ENCODE measurements at regions not wholly inside any gene's neighbourhood (a gene's known extent, or its start where the extent isn't known, plus 50 kb on each side); places are given as distances from the start of the nearest gene placed in this dataset.

DNA sequence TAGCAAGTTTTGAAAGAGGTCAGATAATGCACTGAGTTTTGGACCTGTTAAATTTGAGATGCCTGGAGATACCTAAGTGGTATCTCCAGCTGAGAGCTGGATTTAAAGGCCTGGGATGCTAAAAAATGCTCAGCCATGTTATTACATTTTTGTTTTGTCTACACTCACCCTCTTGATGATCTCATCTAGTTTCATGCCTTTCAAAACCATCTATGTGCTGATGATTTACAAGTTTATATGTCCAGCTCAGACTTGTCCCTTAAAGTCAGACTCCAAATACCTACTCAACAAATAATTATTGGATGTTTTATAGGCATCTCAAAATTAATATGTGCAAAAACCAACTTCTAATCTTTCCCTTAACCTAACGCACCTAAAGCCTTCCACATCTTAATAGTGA, 103.6 kb upstream of the OR9G4 start:
- DNase-seq (no peak), ATAC-seq (no peak)
- TF ChIP-seq, protein P1, sequence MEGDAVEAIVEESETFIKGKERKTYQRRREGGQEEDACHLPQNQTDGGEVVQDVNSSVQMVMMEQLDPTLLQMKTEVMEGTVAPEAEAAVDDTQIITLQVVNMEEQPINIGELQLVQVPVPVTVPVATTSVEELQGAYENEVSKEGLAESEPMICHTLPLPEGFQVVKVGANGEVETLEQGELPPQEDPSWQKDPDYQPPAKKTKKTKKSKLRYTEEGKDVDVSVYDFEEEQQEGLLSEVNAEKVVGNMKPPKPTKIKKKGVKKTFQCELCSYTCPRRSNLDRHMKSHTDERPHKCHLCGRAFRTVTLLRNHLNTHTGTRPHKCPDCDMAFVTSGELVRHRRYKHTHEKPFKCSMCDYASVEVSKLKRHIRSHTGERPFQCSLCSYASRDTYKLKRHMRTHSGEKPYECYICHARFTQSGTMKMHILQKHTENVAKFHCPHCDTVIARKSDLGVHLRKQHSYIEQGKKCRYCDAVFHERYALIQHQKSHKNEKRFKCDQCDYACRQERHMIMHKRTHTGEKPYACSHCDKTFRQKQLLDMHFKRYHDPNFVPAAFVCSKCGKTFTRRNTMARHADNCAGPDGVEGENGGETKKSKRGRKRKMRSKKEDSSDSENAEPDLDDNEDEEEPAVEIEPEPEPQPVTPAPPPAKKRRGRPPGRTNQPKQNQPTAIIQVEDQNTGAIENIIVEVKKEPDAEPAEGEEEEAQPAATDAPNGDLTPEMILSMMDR (IDR thresholded peaks at IDR 0.05) = no peak
- H3K9me3 ChIP-seq = peaks cover 0 to 9% (median 0%) of the 10 kb centered on the region in 11 donors
- no peaks in the 10 kb centered on the region for H3K36me3 ChIP-seq
- H3K4me1 ChIP-seq = no peaks in the 10 kb centered on the region
- 89 to 93% methylated on average over 1 of the region's 1 CpG for WGBS, 2 donors
- H3K27ac ChIP-seq = no peak overlapping the region
- no peak overlapping the region for H3K4me3 ChIP-seq
- intact Hi-C loops (cut with DNase I) = no loop called here
- peaks cover 0 to 2% (median 0%) of the 10 kb centered on the region in 7 donors for H3K27me3 ChIP-seq

DNA sequence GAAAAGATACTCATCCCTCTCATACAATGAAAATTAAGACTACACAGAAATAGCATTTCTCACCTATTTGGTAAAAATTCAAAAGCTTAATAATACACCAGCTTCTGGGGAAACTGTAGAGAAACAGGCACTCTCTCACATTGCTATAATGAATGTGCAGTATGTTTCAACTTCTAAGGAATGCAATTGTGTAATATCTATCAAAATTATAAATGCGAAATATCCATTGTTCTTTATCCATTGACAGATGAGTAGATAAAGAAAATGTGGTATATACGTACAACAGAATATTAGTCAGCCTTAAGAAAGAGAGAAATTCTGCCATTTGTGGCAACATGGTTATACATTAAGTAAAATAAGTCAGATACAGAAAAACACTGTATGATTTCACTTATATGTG, 101.4 kb upstream of the OR9G4 start:
- peaks cover 0 to 6% (median 0%) of the 10 kb centered on the region in 7 donors for H3K27me3 ChIP-seq
- H3K9me3 ChIP-seq = peaks cover 0 to 9% (median 0%) of the 10 kb centered on the region in 11 donors
- H3K4me1 ChIP-seq = no peaks in the 10 kb centered on the region
- intact Hi-C loops (cut with DNase I) = loop anchor here in 4 of 10 donors (5.0 to 10.0 kb wide), 4 partner anchors 265 to 425 kb away; no protein-coding TSS in a partner anchor
- H3K36me3 ChIP-seq = no peaks in the 10 kb centered on the region
- ATAC-seq (no peak), DNase-seq (no peak)
- H3K4me3 ChIP-seq = no peak overlapping the region
- no peak overlapping the region for H3K27ac ChIP-seq
- 85 to 92% methylated on average over 2 of the region's 2 CpGs for WGBS, 2 donors
- TF ChIP-seq, protein P1 (IDR thresholded peaks at IDR 0.05) = no peak

- Histone ChIP-seq H3K27me3 (peaks cover 0 to 12% (median 0%) of the 10 kb centered on the region in 7 donors), H3K4me3 (no peak overlapping the region), H3K4me1 (no peaks in the 10 kb centered on the region), H3K36me3 (no peaks in the 10 kb centered on the region), H3K9me3 (peaks cover 0 to 9% (median 0%) of the 10 kb centered on the region in 11 donors), H3K27ac (no peak overlapping the region)
- DNase-seq = no peak
- intact Hi-C loops (cut with DNase I) = loop anchor here in 4 of 10 donors (5.0 to 10.0 kb wide), 4 partner anchors 266 to 426 kb away; no protein-coding TSS in a partner anchor
- ATAC-seq = no peak
- TF ChIP-seq, protein P1 (IDR thresholded peaks at IDR 0.05) = no peak
Measured at GRCh38 chr11:56849250-56849649, 100.8 kb upstream of the OR9G4 start.

GRCh38 chr11:56848141-56848809, 99.8 kb upstream of the OR9G4 start:
- Histone ChIP-seq H3K27me3 (peaks cover 0 to 12% (median 0%) of the 10 kb centered on the region in 7 donors), H3K36me3 (no peaks in the 10 kb centered on the region), H3K27ac (no peak overlapping the region), H3K9me3 (peaks cover 0 to 9% (median 0%) of the 10 kb centered on the region in 11 donors), H3K4me3 (no peak overlapping the region), H3K4me1 (no peaks in the 10 kb centered on the region)
- DNase-seq = no peak
- intact Hi-C loops (cut with DNase I) = loop anchor here in 4 of 10 donors (5.0 to 10.0 kb wide), 4 partner anchors 267 to 427 kb away; no protein-coding TSS in a partner anchor
- WGBS, 2 donors = 73 to 77% methylated on average over 8 of the region's 8 CpGs
- TF ChIP-seq, protein P1 (IDR thresholded peaks at IDR 0.05) = no peak
- ATAC-seq = no peak

Data from heart right ventricle (tissue), 16 donors.